Spleen (tissue), 7 donors: ENCODE measurements at regions not wholly inside any gene's neighbourhood (a gene's known extent, or its start where the extent isn't known, plus 50 kb on each side); places are given as distances from the start of the nearest gene placed in this dataset.

ENCODE experiments used
- POLR2A ChIP-seq, 3 donors: fragments of 450-650 bp; IDR thresholded peaks; one replicate each; pipeline ENCODE4 v1.5.1; 2017; ENCODE audit warnings: antibody characterized with exemption in 3 of 3, mild to moderate bottlenecking in 1 of 3
- TF ChIP-seq, protein P1 (sequence below), 11 experiments: fragments of 200-600 bp in 7 of 11; fragments of 450-650 bp in 4 of 11; sonication (generic) in 4 of 11; IDR thresholded peaks in 8 of 11; conservative IDR thresholded peaks in 3 of 11; 1 replicate in 7 of 11; 2 replicates in 4 of 11; pipeline versions ENCODE4 v1.4.0 to v1.8.0; 2016 to 2021; ENCODE audit warnings: antibody characterized with exemption in 11 of 11, inconsistent platforms in 4 of 11, mild to moderate bottlenecking in 1 of 11
- donor health status: DM: no; HTN: no; CAD: no; lungs with moderate emphysema.
- donor health status: DM: no; HTN: no; CAD: no.
- donor health status: DM: no; HTN: no; CAD: no.

DNA sequence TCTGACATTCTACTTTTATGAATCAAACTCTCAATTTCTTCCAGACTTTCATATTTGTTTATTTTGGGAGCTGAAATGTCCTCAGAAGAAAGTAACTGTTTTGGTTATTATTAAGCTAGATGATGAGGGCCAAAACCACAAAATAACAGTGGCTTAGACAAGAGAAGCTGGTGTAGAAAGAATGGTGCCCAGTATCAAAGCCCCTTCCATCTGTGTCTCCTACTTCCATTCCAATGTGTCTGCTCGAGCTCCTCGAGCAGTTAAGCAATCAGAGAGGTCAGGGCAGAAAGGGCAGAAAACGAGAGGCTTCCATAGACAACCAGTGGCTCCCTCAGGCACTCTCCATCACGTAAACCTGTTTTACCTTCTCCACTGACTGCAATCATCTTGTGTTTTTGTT, 59.7 kb upstream of the MAGI1 start:
- TF ChIP-seq, protein P1, sequence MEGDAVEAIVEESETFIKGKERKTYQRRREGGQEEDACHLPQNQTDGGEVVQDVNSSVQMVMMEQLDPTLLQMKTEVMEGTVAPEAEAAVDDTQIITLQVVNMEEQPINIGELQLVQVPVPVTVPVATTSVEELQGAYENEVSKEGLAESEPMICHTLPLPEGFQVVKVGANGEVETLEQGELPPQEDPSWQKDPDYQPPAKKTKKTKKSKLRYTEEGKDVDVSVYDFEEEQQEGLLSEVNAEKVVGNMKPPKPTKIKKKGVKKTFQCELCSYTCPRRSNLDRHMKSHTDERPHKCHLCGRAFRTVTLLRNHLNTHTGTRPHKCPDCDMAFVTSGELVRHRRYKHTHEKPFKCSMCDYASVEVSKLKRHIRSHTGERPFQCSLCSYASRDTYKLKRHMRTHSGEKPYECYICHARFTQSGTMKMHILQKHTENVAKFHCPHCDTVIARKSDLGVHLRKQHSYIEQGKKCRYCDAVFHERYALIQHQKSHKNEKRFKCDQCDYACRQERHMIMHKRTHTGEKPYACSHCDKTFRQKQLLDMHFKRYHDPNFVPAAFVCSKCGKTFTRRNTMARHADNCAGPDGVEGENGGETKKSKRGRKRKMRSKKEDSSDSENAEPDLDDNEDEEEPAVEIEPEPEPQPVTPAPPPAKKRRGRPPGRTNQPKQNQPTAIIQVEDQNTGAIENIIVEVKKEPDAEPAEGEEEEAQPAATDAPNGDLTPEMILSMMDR (IDR thresholded peaks at IDR 0.05 in 8 of 11, conservative IDR thresholded peaks at IDR 0.05 in 3 of 11), result no peak
- no peak for TF ChIP-seq POLR2A (IDR thresholded peaks at IDR 0.05)
